ENCODE measurements at regions not wholly inside any gene's neighbourhood (a gene's known extent, or its start where the extent isn't known, plus 50 kb on each side); places are given as distances from the start of the nearest gene placed in this dataset.
"Not testable (repeated sequence)": the region's sequence is repeated elsewhere in the genome, so short reads cannot be mapped to it uniquely, and the experiment has no call there.

DNA sequence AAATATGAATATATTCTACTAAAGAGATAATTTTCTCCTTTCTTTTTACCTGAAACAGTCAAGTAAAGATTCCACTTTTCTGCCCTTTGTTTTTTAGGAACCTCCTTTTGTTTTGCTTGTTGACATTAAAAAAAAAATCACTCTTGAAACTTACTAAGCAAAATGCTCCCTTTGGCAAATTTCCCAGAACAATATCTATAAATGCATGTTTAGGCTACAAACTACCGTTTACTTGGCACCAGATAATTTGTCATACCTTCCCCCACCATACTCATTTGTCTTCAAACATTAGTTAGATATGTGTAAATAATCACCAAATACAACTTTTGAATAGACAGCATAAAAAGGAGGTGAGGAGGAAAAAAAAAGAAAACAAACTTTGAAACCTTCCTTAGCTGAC is 604.7 kb downstream of the RFPL4B start:
- Histone ChIP-seq H3K4me1 (no peaks in the 10 kb centered on the region), H3K36me3 (no peaks in the 10 kb centered on the region), H3K27me3 (no peaks in the 10 kb centered on the region), H3K4me3 (no peak overlapping the region), H3K9me3 (no peaks in the 10 kb centered on the region), H3K27ac (no peak overlapping the region)
- DNase-seq (ENCODE audit: low spot score in 2 of 2), result no peak
- TF ChIP-seq, protein P1, sequence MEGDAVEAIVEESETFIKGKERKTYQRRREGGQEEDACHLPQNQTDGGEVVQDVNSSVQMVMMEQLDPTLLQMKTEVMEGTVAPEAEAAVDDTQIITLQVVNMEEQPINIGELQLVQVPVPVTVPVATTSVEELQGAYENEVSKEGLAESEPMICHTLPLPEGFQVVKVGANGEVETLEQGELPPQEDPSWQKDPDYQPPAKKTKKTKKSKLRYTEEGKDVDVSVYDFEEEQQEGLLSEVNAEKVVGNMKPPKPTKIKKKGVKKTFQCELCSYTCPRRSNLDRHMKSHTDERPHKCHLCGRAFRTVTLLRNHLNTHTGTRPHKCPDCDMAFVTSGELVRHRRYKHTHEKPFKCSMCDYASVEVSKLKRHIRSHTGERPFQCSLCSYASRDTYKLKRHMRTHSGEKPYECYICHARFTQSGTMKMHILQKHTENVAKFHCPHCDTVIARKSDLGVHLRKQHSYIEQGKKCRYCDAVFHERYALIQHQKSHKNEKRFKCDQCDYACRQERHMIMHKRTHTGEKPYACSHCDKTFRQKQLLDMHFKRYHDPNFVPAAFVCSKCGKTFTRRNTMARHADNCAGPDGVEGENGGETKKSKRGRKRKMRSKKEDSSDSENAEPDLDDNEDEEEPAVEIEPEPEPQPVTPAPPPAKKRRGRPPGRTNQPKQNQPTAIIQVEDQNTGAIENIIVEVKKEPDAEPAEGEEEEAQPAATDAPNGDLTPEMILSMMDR (IDR thresholded peaks at IDR 0.05), result no peak
- TF ChIP-seq POLR2A (IDR thresholded peaks at IDR 0.05) (no peak), POLR2AphosphoS5 (IDR thresholded peaks at IDR 0.05) (no peak)
- intact Hi-C loops (cut with DNase I; ENCODE audit: low total_unique reads), result no loop called here

DNA sequence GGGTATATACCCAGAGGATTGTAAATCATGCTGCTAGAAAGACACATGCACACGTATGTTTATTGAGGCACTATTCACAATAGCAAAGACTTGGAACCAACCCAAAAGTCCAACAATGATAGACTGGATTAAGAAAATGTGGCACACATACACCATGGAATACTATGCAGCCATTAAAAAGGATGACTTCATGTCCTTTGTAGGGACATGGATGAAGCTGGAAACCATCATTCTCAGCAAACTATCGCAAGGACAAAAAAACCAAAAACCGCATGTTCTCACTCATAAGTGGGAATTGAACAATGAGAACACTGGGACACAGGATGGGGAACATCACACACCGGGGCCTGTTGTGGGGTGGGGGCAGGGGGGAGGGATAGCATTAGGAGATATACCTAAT is 608.6 kb downstream of the RFPL4B start:
- DNase-seq (ENCODE audit: low spot score in 2 of 2); H3K27me3 ChIP-seq; H3K36me3 ChIP-seq; intact Hi-C loops (cut with DNase I; ENCODE audit: low total_unique reads); H3K9me3 ChIP-seq; H3K27ac ChIP-seq; H3K4me1 ChIP-seq; H3K4me3 ChIP-seq: not testable (repeated sequence)

DNA sequence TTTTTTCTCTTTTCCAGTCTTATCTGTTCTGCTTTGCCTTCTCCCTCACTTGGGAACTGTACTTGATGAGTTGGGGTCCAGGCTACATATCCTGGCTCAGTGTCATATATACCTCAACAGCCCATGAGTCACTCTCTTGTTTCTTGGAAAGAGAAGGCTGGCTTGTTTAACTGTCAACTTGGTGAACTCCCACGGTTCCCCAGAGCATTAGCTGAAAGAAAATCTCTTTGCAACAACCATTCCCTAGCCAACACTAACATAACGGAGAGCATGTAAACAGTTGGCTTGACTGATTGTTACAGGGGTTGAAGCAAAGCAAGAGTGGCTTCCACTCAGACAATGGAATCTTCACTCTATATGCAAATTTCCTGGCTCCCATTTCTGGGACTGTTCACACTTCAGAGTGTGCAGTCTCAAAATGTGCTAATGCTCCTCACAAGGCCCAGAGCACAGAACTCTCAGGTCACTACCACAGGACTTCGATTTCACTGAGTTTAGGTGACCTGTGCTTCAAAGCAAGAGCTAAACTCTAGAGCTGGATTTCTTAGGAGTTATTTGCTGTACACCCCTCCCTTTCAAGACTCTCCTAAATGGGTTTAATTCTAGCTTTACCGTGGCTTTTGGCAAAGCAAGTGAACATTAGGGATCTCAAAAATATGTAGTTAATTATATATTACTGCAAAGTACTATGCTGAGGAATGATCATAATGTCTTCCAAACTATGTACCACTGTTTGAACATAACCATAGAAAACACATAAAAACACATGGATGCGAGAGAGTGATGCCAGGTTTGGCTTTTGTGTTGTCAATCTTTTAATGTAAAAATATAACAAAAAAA is 609.8 kb downstream of the RFPL4B start:
- H3K4me3 ChIP-seq, result no peak overlapping the region
- DNase-seq (ENCODE audit: low spot score in 2 of 2), result no peak
- H3K9me3 ChIP-seq, result no peaks in the 10 kb centered on the region
- no peaks in the 10 kb centered on the region for H3K36me3 ChIP-seq
- no peaks in the 10 kb centered on the region for H3K27me3 ChIP-seq
- TF ChIP-seq POLR2AphosphoS5 (IDR thresholded peaks at IDR 0.05) (no peak), POLR2A (IDR thresholded peaks at IDR 0.05) (no peak)
- TF ChIP-seq, protein P1 (IDR thresholded peaks at IDR 0.05), result no peak
- intact Hi-C loops (cut with DNase I; ENCODE audit: low total_unique reads), result no loop called here
- H3K27ac ChIP-seq, result no peak overlapping the region
- no peaks in the 10 kb centered on the region for H3K4me1 ChIP-seq

DNA sequence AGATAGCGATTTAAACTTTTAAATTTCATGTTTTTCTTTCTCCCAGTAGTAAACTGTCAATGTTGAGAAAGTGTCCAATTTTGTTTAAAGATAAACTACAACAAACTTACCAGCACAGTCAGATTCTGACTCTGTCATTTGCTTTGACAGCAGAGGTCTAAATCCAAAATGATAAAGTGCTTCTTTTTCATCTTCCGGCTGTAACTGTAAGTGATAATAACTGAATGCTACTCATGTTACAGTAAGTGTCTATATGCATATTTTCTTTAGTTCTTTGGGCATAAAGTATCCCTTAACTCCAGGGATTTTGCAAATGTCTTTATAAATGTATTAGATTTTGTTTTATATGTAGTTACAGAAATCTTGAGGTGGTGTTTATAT is 610.4 kb downstream of the RFPL4B start:
- Histone ChIP-seq H3K27ac (no peak overlapping the region), H3K36me3 (no peaks in the 10 kb centered on the region), H3K27me3 (no peaks in the 10 kb centered on the region), H3K9me3 (no peaks in the 10 kb centered on the region), H3K4me1 (no peaks in the 10 kb centered on the region), H3K4me3 (no peak overlapping the region)
- TF ChIP-seq, protein P1 (IDR thresholded peaks at IDR 0.05), result no peak
- TF ChIP-seq POLR2A (IDR thresholded peaks at IDR 0.05) (no peak), POLR2AphosphoS5 (IDR thresholded peaks at IDR 0.05) (no peak)
- intact Hi-C loops (cut with DNase I; ENCODE audit: low total_unique reads), result no loop called here
- DNase-seq (ENCODE audit: low spot score in 2 of 2), result no peak

DNA sequence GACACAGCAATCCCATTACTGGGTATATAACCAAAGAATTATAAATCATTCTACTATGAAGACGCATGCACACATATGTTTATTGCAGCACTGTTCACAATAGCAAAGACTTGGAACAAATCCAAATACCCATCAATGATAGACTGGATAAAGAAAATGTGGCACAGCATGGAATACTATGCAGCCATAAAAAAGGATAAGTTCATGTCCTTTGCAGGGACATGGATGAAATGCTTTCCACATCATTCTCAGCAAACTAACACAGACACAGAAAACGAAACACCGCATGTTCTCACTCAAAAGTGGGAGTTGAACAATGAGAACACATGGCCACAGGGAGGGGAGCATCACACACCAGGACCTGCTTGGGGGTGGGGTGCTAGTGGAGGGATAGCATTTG is 613.0 kb downstream of the RFPL4B start:
- H3K27ac ChIP-seq; DNase-seq (ENCODE audit: low spot score in 2 of 2); H3K4me1 ChIP-seq; H3K4me3 ChIP-seq; H3K27me3 ChIP-seq; intact Hi-C loops (cut with DNase I; ENCODE audit: low total_unique reads); H3K9me3 ChIP-seq; H3K36me3 ChIP-seq: not testable (repeated sequence)

DNA sequence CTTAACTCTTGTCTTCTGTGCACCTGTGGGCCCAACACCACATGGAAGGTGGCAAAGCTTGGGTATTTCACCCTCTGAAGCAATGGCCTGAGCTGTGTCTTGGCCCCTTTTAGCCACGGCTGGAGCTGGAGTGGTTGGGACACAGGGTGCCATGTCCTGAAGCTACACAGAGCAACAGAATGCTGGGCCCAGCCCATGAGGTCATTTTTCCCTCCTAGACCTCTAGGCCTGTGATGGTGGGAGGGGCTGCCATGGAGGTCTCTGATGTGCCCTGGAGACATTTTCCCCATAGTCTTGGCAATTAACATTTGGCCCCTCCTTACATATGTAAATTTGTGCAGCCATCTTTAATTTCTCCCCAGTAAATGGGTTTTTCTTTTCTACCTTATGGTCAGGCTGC is 620.8 kb downstream of the RFPL4B start:
- Histone ChIP-seq H3K27me3 (no peaks in the 10 kb centered on the region), H3K4me3 (no peak overlapping the region), H3K36me3 (no peaks in the 10 kb centered on the region), H3K9me3 (peaks cover 0 to 7% of the 10 kb centered on the region in 2 donors), H3K4me1 (no peaks in the 10 kb centered on the region), H3K27ac (no peak overlapping the region)
- no peak for DNase-seq (ENCODE audit: low spot score in 2 of 2)
- no peak for TF ChIP-seq POLR2A (IDR thresholded peaks at IDR 0.05)
- TF ChIP-seq POLR2AphosphoS5 (IDR thresholded peaks at IDR 0.05), result no peak
- TF ChIP-seq, protein P1 (IDR thresholded peaks at IDR 0.05), result no peak
- intact Hi-C loops (cut with DNase I; ENCODE audit: low total_unique reads), result no loop called here
